ENCODE measurements at regions not wholly inside any gene's neighbourhood (a gene's known extent, or its start where the extent isn't known, plus 50 kb on each side); places are given as distances from the start of the nearest gene placed in this dataset.

DNA sequence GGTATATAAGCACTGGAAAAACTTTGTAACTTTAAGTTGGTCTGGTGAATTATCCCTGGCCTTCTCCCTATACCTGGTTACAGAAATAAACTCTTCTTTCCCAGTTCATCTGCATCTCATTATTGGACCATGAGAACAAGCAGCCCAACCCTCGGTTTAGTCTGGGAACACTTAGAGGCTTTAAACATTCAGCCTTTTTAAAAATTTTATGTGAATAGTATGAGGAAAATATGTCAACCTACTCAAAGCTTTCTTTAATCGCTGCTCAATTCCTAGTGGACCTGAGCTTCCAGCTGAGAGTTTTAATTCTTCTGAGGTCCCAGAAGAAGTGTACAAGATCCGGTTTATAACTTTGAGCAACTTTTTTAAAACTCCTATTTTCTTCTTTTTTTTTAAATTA lies 358.6 kb upstream of the NOCT start:
- H3K27me3 ChIP-seq (replicated peaks in 1 of 7): peaks cover 0 to 5% (median 0%) of the 10 kb centered on the region in 7 donors
- intact Hi-C loops (cut with DNase I; ENCODE audit: low total_unique reads): no loop called here
- TF ChIP-seq CTCF (IDR thresholded peaks at IDR 0.05 in 8 of 11, conservative IDR thresholded peaks at IDR 0.05 in 3 of 11) (no peak), POLR2AphosphoS5 (IDR thresholded peaks at IDR 0.05) (no peak), POLR2A (IDR thresholded peaks at IDR 0.05) (no peak)
- H3K4me3 ChIP-seq: no peak overlapping the region
- H3K4me1 ChIP-seq: no peaks in the 10 kb centered on the region
- H3K27ac ChIP-seq: no peak overlapping the region
- 87 to 92% (median 90%) methylated on average over 3 of the region's 3 CpGs for WGBS, 5 donors
- DNase-seq: no peak
- H3K9me3 ChIP-seq: peaks cover 0 to 6% (median 0%) of the 10 kb centered on the region in 8 donors
- H3K36me3 ChIP-seq: no peaks in the 10 kb centered on the region

GRCh38 chr4:138655985-138656384 lies 359.6 kb upstream of the NOCT start:
- H3K27ac ChIP-seq: no peak overlapping the region
- H3K27me3 ChIP-seq (replicated peaks in 1 of 7): peaks cover 0 to 5% (median 0%) of the 10 kb centered on the region in 7 donors
- no peaks in the 10 kb centered on the region for H3K36me3 ChIP-seq
- TF ChIP-seq POLR2AphosphoS5 (IDR thresholded peaks at IDR 0.05) (no peak), POLR2A (IDR thresholded peaks at IDR 0.05) (no peak), CTCF (IDR thresholded peaks at IDR 0.05 in 8 of 11, conservative IDR thresholded peaks at IDR 0.05 in 3 of 11) (no peak)
- no peak for DNase-seq
- no peak overlapping the region for H3K4me3 ChIP-seq
- H3K4me1 ChIP-seq: no peaks in the 10 kb centered on the region
- intact Hi-C loops (cut with DNase I; ENCODE audit: low total_unique reads): no loop called here
- peaks cover 0 to 6% (median 0%) of the 10 kb centered on the region in 8 donors for H3K9me3 ChIP-seq
- WGBS, 5 donors: 85 to 91% (median 88%) methylated on average over 3 of the region's 3 CpGs

GRCh38 chr4:138655286-138655685 lies 360.3 kb upstream of the NOCT start:
- WGBS, 5 donors: 96 to 100% (median 100%) methylated on average over 1 of the region's 1 CpG
- Histone ChIP-seq H3K36me3 (no peaks in the 10 kb centered on the region), H3K27ac (no peak overlapping the region), H3K9me3 (peaks cover 0 to 6% (median 0%) of the 10 kb centered on the region in 8 donors), H3K4me1 (no peaks in the 10 kb centered on the region), H3K4me3 (no peak overlapping the region), H3K27me3 (replicated peaks in 1 of 7) (peaks cover 0 to 5% (median 0%) of the 10 kb centered on the region in 7 donors)
- no peak for TF ChIP-seq POLR2A (IDR thresholded peaks at IDR 0.05)
- no peak for TF ChIP-seq POLR2AphosphoS5 (IDR thresholded peaks at IDR 0.05)
- no peak for TF ChIP-seq CTCF (IDR thresholded peaks at IDR 0.05 in 8 of 11, conservative IDR thresholded peaks at IDR 0.05 in 3 of 11)
- intact Hi-C loops (cut with DNase I; ENCODE audit: low total_unique reads): no loop called here
- no peak for DNase-seq

DNA sequence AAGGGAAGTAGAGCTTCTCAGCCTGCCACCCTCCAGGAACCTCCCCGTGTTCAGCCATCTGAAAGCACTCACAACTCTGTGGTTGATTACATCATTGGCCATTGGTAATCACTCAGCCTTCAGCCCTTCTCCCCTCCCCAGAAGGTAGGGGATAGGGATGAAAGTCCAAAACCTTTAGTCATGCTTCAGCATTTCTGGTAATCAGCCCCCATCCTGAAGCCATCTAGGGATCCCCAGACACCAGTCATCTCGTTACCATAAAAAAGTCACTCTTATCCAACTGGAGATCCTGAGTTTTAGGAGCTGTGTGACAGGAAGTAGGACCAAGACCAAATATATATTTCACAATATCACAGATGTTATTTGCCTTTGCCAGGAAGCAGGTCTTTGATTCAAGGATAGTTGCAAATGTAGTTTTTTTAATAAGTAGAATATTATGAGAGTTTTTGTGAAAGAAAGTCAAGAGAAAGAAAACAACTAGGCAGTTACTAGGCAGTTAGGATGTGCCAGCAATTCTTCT lies 364.6 kb upstream of the NOCT start:
- 46 to 55% (median 49%) methylated on average over 2 of the region's 2 CpGs for WGBS, 5 donors

More for the DNA sequence above, 364.6 kb upstream of the NOCT start:
- no peak overlapping the region for H3K27ac ChIP-seq
- no peaks in the 10 kb centered on the region for H3K4me1 ChIP-seq
- H3K27me3 ChIP-seq (replicated peaks in 1 of 7): no peaks in the 10 kb centered on the region
- H3K9me3 ChIP-seq: peaks cover 0 to 6% (median 0%) of the 10 kb centered on the region in 8 donors
- TF ChIP-seq CTCF (IDR thresholded peaks at IDR 0.05 in 8 of 11, conservative IDR thresholded peaks at IDR 0.05 in 3 of 11) (no peak), POLR2AphosphoS5 (IDR thresholded peaks at IDR 0.05) (no peak), POLR2A (IDR thresholded peaks at IDR 0.05) (no peak)
- H3K4me3 ChIP-seq: no peak overlapping the region
- no peak for DNase-seq
- intact Hi-C loops (cut with DNase I; ENCODE audit: low total_unique reads): no loop called here
- no peaks in the 10 kb centered on the region for H3K36me3 ChIP-seq
